BE2C (cell line): ENCODE measurements at regions not wholly inside any gene's neighbourhood (a gene's known extent, or its start where the extent isn't known, plus 50 kb on each side); places are given as distances from the start of the nearest gene placed in this dataset.
A peak's percentile ranks its signal among the peaks of the same experiment; 100 is the strongest.
"Not testable (repeated sequence)": the region's sequence is repeated elsewhere in the genome, so short reads cannot be mapped to it uniquely, and the experiment has no call there.

ENCODE experiments used
- DNase-seq: peaks from one replicate; pipeline ENCODE4 v3.0.0-alpha.2; 2020
- H3K27me3 ChIP-seq: fragments of 250-450 bp; sonication (Bioruptor Pico); 2 replicates; pipeline ENCODE4 v1.5.1; 2020; ENCODE audit warnings: mild to moderate bottlenecking
- H3K36me3 ChIP-seq: fragments of 250-450 bp; sonication (Bioruptor Pico); 2 replicates; pipeline ENCODE4 v1.5.1; 2020; ENCODE audit warnings: mild to moderate bottlenecking
- H3K4me1 ChIP-seq: fragments of 250-450 bp; sonication (Bioruptor Pico); 2 replicates; pipeline ENCODE4 v1.5.1; 2020
- H3K4me3 ChIP-seq: 2 replicates; pipeline ENCODE4 v1.5.1; 2011; ENCODE audit warnings: low read depth, low read length
- H3K9me3 ChIP-seq: fragments of 250-450 bp; sonication (Bioruptor Pico); 2 replicates; pipeline ENCODE4 v1.5.1; 2020
- CTCF ChIP-seq: IDR thresholded peaks from 2 replicates; pipeline ENCODE4 v1.5.1; 2012; ENCODE audit warnings: mild to moderate bottlenecking, low read depth, low read length

GRCh38 chr12:114812858-114813761 is 129.1 kb upstream of the TBX3 start:
- H3K27me3 ChIP-seq, result no peaks in the 10 kb centered on the region
- H3K9me3 ChIP-seq, result no peaks in the 10 kb centered on the region
- no peak overlapping the region for H3K4me3 ChIP-seq
- no peak for TF ChIP-seq CTCF
- DNase-seq, result no peak
- H3K36me3 ChIP-seq, result no peaks in the 10 kb centered on the region
- H3K4me1 ChIP-seq, result no peaks in the 10 kb centered on the region

DNA sequence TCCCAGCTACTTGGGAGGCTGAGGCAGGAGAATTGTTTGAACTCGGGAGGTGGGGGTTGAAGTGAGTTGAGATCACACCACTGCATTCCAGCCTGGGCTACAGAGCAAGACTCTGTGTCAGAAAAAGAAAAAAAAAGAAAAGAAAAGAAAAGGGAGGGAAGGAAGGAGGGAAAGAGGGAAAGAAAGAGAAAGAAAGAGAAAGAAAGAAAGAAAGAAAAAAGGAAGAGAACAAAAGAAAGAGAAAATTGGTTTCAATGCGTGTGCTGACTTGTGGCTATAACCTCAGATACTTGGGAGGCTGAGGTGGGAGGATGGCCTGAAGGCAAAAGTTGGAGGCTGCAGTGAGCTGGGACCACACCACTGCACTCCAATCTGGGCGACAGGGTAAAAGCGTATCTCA is 128.4 kb upstream of the TBX3 start:
- no peak for DNase-seq
- Histone ChIP-seq H3K27me3 (no peaks in the 10 kb centered on the region), H3K4me1 (no peaks in the 10 kb centered on the region), H3K9me3 (no peaks in the 10 kb centered on the region), H3K36me3 (no peaks in the 10 kb centered on the region), H3K4me3 (no peak overlapping the region)
- TF ChIP-seq CTCF, result no peak

DNA sequence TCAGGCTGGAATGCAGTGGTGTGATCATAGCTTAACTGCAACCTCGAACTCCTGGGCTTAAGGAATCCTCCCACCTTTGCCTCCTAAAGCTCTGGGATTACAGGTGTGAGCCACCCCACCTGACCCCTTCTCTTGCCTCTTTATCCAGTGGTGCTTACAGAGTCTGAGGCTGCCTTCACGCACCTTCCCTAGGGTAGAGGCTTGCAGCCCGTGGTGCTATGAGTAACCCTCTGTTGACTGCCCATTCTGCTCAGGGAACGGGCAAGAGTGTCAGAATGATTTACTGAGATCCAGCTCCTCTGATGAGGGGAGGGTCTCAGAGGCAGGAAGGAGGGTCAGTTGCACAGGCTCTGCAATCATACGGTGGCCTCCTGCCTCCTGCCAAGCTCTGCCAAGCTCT is 125.1 kb upstream of the TBX3 start:
- H3K4me1 ChIP-seq, result no peaks in the 10 kb centered on the region
- DNase-seq, result no peak

DNA sequence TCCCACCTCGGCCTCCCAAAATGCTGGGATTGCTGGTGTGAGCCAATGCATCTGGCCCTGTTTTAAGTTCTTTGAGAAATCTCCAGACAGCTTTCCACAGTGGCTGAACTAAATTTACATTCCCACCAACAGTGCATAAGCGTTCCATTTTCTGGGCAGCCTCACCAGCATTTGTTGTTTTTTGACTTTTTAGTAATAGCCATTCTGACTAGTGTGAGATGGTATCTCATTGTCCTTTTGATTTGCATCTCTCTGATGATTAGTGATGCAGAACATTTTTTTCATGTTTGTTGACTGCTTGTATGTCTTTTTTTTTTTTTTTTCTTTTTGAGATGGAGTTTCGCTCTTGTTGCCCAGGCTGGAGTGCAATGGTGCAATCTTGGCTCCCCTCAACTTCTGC is 117.4 kb upstream of the TBX3 start:
- not testable (repeated sequence) for DNase-seq, H3K27me3 ChIP-seq, H3K4me3 ChIP-seq, H3K36me3 ChIP-seq, H3K4me1 ChIP-seq, H3K9me3 ChIP-seq

More for the DNA sequence above, 125.1 kb upstream of the TBX3 start:
- TF ChIP-seq CTCF, result no peak
- H3K27me3 ChIP-seq, result no peaks in the 10 kb centered on the region
- H3K36me3 ChIP-seq, result no peaks in the 10 kb centered on the region
- H3K4me3 ChIP-seq, result no peak overlapping the region
- no peaks in the 10 kb centered on the region for H3K9me3 ChIP-seq

DNA sequence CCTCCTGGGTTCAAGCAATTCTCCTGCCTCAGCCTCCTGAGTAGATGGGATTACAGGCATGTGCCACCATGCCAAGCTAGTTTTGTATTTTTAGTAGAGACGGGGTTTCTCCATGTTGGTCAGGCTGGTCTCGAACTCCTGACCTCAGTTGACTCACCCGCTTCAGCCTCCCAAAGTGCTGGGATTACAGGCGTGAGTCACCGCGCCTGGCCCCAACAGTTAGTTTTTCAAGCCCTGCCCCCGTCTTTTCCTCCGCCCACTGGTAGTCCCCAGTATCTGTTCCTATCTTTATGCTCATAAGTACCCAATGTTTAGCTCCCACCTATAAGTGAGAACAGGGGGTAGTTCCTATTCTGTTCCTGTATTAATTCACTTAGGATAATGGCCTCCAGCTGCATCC is 116.6 kb upstream of the TBX3 start:
- not testable (repeated sequence) for H3K9me3 ChIP-seq, H3K27me3 ChIP-seq, H3K4me3 ChIP-seq, H3K36me3 ChIP-seq, H3K4me1 ChIP-seq, DNase-seq

DNA sequence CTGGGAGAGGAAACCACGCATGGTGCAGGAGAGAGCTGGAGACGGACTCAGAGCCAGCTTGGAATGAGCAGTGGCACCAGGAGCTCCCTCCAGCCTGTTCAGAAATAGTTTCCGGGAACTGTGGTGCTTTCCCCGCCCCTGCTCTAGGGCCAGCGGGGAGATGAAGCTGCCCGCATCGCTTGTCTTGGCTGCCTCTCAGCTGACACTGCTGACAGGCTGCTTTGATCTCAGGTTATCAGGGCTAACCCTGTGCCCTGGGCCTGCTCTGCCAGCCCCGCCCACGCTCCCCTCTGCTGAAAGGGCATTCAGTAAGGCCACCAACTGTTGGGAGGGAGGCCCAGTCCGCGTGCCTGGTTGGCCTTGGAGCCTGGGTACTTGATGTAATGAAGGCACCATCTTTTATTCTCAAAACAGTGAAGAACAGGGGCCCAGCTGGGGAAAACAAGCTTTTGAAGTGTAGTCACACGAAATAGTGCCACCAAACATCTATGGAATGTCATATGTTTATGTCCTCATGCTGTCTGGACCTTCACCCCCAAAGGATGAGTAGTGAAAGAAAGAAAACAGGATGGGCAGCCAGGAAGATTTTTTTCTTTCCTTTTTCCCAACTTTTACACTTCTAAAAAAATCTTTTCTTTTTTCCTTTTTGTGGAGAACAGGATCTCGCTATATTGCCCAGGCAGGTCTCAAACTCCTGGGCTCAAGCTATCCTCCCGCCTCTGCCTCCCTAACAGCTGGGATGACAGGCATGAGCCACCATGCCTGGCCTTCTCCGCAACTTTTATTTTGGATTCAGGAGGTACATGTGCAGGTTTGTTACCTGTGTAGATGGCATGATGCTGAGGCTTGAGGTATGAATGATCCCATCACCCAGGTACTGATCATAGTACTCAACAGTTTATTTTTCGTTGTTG is 115.9 kb upstream of the TBX3 start:
- Histone ChIP-seq H3K4me1 (no peaks in the 10 kb centered on the region), H3K4me3 (no peak overlapping the region), H3K9me3 (no peaks in the 10 kb centered on the region), H3K27me3 (no peaks in the 10 kb centered on the region), H3K36me3 (no peaks in the 10 kb centered on the region)
- TF ChIP-seq CTCF, result no peak
- DNase-seq, result peak; percentile 51
